NCI-H146 treated with DMSO at 0.1 percent for 48 hours (cell line): ENCODE measurements at regions not wholly inside any gene's neighbourhood (a gene's known extent, or its start where the extent isn't known, plus 50 kb on each side); places are given as distances from the start of the nearest gene placed in this dataset.

Source experiments
- DNase-seq: peaks from one replicate; lab custom pipeline; 2025; ENCODE audit not compliant: unreplicated experiment; lab: John Stamatoyannopoulos, UW

DNA sequence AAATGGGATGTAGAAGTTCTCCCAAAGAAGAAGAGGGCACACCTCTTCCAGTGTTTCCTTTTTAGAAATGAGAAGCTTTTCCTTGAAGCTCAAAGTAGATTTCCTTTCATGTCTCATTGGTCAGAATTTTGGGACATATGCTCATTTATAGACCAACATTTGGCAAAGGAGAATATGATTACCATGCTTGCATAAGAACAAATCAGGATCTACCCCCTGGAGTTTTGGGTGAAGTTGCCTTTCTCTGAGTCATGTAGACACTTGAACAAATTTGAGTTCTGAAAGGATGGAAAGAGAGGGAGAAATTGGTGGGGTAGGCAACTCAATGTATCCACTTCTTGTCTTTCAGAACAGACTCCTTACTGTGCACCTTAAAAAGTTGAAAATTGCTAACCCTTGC is 409.0 kb downstream of the SLC4A3 start:
- no peak for DNase-seq

- no peak for DNase-seq
These were observed 412.9 kb downstream of the SLC4A3 start for GRCh38 chr2:220040346-220040745.

DNA sequence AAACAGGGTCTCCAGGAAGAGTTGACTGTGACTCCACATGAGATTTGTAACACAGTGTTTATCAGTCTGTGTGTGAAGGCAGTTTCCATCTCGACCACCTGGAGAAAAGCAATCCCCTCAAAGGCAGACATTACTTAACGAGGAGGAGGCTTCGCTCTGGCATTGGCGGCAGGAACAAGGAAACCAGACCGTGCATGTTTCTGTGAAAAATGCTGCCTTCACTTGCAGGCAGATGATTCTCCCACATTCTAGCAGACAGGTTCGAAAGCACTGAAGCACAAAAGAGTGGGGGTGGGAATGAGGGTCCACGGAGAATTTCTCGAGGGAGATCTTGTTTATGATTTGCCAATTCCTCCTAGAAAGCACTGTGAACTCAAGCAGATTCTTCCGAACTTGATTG is 414.0 kb downstream of the SLC4A3 start:
- no peak for DNase-seq

DNA sequence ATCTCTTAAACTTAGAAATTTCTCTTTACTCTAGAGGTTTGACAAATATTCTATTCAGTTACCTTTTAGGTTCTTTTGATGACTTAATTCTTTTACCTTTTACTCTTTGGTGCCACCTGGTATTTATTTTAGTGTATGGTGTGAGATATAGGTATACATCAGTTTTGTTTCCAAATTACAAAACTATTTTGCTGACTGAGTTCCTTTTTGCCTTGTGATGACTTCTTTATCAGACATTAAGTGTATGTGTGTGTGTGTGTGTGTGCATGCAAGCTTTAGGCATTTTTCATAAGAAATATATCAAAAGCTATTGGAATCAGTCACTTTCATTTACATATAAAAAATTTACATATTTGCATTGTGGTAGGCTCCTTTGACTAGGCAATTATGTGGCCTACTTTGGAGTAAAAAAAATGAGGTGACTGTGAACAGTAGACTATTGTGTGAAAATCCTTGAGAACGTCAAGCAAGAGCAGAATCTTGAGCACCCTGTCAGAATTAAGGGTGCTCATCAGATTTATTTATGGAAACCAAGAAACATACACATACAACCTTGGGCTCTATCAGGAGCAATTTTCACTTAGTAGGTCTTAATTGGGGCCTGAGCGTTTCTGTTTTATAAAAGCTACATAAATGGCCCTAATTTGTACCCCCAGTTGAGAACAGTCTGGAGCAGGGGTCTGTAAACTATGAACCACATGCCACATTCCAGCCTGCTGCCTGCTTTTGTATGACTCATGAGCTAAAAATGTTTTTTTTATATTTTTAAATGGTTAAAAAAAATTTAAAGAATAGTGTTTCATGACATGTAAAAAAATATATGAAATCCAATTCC is 415.9 kb downstream of the SLC4A3 start:
- DNase-seq: no peak

- DNase-seq: no peak
These were observed 416.5 kb downstream of the SLC4A3 start for GRCh38 chr2:220043990-220044335.

DNA sequence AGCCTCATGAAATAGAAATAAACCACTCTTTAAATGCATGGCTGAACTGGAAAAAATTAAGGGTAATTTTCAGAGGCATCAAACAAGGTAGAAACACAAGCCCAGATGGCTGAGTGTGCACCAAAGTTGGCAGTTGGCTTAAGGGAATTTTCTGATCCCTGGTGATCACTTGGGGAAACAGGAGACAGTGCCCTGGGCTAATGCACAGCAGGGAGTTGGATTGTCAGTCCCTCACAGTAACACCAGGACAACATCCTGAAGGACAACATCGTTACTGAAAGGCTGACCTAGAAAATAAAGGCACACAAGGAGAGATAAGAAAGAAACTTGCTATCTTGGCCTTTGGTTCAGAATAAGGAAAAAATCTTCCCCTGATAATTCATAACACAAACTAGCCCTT is 417.0 kb downstream of the SLC4A3 start:
- DNase-seq: no peak

DNA sequence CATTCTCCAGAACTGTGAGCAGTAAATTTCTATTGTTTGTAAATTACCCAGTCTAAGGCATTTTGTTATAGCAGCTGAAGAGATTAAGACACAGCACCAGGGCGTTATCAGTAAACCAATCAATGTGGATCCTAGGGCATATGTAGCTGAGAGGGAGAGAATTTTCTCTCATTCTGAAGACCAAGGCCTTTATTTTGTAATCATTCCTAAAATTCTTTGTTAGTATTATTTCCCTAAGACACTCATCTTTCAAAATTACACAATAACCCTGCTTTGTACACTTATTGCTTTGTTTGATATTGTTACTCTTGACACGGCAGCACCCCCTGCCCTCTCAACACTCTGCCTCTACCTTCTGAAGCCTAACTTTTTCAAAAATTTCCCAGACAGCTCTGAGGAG is 419.1 kb downstream of the SLC4A3 start:
- no peak for DNase-seq

GRCh38 chr2:220051716-220052115 is 424.3 kb downstream of the SLC4A3 start:
- DNase-seq: no peak

DNA sequence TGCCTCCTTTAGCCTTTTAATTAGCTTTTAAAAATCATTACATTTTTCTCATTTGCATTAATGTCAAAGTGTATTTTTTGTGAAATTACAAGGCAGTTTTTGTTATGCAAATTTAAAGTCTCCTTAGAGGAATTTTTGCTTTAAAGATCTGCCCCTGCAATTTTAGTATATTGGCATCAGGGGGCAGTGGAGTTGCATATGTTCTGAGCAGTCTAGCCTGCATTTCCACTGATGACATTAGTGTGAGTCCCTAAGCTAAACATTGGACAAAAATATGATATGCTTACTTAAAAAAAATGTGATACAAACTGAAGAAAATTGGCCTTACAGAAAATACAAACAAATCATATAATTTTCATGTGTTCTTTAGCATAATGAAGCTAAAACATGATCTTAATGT is 426.5 kb downstream of the SLC4A3 start:
- DNase-seq: no peak

DNA sequence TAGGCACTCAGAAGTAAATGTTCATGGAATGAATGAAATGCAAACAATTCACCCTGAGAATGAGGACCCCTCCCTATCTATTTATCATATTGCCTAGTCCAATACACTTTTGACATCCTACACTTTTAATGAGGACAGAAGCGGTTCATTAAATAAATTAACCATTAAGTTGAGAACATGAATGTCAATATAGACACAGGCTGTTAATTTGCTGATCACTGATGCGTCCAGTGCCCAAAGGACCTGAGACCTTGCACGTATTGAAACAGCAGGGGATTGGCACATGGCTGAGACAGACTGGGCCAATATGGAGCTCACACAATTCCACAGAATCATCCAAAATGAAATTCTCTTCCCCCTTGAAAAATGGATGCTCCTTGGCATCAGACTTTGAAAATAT is 430.0 kb downstream of the SLC4A3 start:
- no peak for DNase-seq

DNA sequence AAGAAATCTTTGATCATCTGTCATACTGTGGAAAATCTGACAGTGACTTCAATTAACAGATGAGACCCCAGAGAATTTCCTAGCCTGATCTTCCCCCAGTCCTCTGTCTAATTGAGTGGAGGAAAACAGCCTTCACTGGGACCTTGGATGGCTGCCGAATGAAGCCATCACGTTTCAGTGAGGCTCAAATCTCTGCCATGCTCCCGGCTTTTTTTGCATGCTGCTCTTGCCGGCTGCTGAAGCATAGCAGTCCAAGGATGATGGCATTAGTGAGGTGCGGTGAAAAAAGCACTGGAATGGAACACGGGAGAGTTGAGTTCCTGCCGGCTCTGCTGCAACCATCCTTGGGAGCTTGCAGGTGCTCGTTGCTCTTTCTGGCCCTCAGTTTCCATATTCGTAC is 430.5 kb downstream of the SLC4A3 start:
- no peak for DNase-seq

DNA sequence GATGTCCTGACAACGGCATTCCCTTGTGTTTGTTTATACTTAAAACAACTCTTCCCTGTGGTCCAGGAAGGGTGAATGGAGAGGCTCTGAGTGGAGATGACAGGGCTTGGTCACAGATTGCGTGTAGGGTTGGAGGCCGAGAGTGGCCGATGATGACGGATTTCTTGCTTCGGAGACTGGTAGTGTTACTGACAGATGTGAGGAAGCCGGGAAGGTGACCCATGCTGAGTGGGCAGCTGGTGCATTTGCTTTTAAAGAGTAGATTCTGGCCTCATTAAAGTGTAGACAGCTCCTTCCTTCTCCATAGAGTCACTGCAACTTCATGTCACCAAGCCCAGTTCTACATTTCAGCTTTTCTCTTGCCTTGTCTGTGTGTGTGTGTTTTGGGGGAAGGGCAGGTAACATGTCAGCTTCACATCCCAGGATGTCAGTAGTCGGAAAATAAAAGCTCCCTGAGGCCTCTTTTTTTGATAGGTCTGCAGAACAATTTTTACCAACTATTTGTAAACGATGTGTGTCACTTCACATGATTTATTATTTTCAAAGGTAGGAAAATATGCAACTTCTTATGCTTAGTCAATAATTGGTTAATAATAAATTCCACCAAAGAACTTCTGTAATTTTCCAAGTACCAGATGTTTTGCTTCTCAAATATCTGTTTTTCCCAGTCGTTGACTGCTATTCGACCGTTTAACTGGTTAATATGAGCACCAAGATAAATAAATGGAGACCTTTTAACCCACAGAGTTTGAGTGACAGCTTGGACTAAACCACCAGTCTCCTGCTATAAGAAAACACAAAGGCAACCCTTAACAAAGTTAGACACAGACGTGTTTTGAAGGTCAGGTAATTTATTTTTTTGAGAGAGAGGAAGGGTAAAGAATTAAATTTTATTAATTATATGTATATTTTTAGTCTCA is 436.9 kb downstream of the SLC4A3 start:
- no peak for DNase-seq

DNA sequence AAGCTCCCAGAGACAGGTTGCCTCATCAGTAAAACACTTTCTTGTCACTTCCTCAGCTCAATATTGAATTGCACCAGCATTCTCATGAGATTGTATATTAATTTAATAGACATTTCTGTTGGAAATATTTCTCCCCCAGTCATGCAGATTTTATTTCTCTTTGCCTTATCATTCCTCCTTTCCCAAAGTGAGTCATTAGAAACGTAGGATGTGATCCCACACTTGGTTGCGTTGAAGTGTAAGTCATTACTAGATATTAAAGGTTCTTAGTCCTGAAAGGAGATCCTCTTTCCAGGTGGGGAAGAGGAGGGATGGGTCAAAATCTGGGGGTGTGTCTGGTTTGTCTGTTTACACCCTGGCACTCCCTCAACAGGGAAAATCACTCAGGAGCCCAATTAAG is 438.2 kb downstream of the SLC4A3 start:
- DNase-seq: no peak

DNA sequence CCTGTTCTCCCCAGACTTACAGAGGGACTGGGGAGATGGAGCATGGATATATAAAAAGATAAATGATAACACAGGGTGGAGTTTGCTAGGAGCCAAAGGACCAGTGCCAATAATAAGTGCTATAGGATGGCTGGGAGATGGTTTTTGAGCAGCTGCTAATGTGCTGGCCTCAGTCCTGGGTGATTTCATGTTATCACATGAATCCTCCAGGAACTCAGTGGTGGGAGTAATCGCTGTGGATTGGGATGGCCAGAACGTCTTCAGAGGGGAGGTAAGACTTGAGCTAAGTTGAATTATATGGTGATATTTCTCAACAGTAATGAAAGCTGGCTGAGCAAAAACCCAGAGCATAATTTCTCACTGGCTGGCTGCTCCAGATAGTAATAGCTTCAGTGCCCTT is 441.4 kb downstream of the SLC4A3 start:
- DNase-seq: no peak

DNA sequence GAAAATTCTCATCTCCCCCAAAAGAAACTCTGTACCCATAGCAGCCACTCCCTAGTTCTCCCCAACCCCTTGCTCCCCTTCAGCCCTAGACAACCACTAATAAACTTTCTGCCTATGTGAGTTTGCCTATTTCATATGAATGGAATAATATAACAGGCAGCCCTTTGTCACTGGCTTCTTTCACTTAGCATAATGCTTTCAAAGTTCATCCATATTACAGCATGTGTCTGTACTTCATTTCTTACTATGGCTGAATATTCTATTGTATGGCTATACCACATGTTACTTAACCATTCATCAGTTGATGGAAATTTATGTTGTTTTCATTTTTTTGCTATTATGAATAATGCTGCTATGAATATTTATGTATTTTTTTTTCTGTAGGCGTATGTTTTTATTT is 442.9 kb downstream of the SLC4A3 start:
- no peak for DNase-seq

- DNase-seq: no peak
These were observed 444.3 kb downstream of the SLC4A3 start for GRCh38 chr2:220071696-220072095.

GRCh38 chr2:220072669-220073220 is 445.3 kb downstream of the SLC4A3 start:
- no peak for DNase-seq

DNA sequence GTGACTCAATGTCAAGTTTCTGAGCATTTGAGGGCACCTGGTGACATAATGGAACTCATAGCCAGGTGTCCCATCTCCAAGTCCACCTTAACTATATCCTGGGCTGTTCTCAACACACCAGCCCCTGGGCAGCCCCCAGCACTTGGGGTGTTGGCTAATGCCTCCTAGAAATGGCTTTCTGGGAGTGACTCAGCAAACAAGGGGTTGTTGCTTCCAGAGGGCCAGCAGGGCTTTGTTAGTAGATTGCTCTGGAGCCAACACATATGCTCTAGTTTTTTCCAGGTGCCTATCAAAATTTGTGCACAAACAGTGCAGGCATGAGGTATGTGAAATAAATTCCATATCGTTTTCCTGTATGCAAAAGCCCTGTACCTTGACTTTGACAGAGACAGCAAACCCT is 448.4 kb downstream of the SLC4A3 start:
- DNase-seq: no peak

GRCh38 chr2:220076734-220077133 is 449.3 kb downstream of the SLC4A3 start:
- DNase-seq: no peak

GRCh38 chr2:220077488-220077887 is 450.1 kb downstream of the SLC4A3 start:
- no peak for DNase-seq

DNA sequence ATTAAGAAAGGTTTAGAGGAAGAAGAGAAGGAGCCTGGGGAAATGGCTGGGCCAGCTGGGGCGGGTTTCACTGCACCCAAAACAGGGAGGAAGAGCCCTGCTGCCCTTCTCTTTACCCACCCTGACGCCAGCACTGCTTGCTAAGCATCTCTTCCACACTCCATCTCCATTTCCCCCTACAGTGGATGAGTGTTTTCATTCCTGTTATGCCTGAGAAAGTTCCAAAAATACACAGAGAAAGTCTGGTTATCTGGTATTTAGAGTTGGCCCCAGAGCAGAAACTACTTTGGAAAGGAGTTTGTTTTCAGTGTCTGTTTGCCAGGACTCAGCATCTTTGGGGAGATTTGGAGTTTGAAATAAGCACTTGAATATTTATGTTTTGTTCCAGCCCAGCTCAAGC is 451.0 kb downstream of the SLC4A3 start:
- no peak for DNase-seq

DNA sequence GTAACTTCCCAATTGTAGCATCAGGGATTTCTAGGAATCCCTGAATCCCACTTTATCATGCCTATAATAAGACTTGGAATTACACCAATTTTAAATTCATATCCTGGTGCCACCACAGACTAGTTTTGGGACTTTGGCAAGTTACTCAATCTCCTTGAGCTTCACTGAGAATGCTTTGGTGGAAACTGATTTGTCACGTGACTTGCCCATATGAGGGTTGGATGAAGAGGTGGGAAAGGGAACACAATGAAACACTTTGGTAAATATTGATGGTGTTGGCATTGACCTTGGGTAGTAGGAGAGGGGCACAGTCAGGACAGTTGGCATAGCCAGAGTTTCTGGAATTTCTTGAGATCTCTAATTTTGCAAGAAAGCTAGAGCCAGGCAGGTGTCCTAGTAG is 452.2 kb downstream of the SLC4A3 start:
- DNase-seq: no peak
